ENCODE measurements at regions not wholly inside any gene's neighbourhood (a gene's known extent, or its start where the extent isn't known, plus 50 kb on each side); places are given as distances from the start of the nearest gene placed in this dataset.

DNA sequence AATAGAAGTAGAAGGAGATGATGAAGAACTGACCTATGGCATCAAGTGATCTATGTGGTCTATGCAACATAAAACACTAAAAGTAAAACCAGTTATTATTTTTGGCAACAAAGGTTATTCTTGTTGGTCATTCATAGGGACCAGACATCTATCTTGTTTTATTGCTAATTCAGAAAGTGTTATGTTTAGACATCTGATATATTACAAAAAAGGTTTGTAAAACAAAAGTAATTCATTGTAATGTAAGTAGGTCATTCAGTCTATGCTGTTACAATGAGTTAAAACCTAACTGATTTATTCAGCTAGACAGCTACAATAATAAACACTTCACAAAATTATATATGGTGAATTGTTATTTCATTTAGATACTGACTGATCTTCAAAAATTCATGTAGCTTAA is 461.9 kb downstream of the PCDH17 start:
- Histone ChIP-seq H4K5ac (ENCODE audit: insufficient read length, low read depth, low read length) (no peak overlapping the region), H3K4me2 (ENCODE audit: insufficient read depth, insufficient read length, low read length) (no peak overlapping the region), H3K79me1 (ENCODE audit: insufficient read depth, low read depth, low read length, poor library complexity, severe bottlenecking) (no peaks in the 10 kb centered on the region), H3K14ac (ENCODE audit: insufficient read depth, low read length) (no peak overlapping the region), H3K56ac (ENCODE audit: insufficient read length, low read depth, low read length) (no peak overlapping the region), H3K9me3 (ENCODE audit: control insufficient read depth, low read depth, low read length) (no peaks in the 10 kb centered on the region), H3T11ph (ENCODE audit: low read length) (no peak overlapping the region), H3K27me3 (ENCODE audit: insufficient read depth, low read length) (no peaks in the 10 kb centered on the region), H2AFZ (ENCODE audit: low read length) (no peak overlapping the region), H4K91ac (ENCODE audit: insufficient read length, low read depth, low read length) (no peak overlapping the region), H2BK15ac (ENCODE audit: low read depth, low read length) (no peak overlapping the region), H2AK5ac (ENCODE audit: insufficient read length, low read length) (no peak overlapping the region), H3K9ac (ENCODE audit: extremely low read depth, insufficient read length, low read length) (no peak overlapping the region), H3K23ac (ENCODE audit: insufficient read length, low read depth, low read length) (no peak overlapping the region), H3K79me2 (ENCODE audit: insufficient read depth, low read length) (no peaks in the 10 kb centered on the region), H3K18ac (ENCODE audit: insufficient read length, low read depth, low read length) (no peak overlapping the region), H4K8ac (replicated peaks; ENCODE audit: insufficient read length, low read depth, low read length) (no peak overlapping the region), H2BK12ac (ENCODE audit: insufficient read length, low read depth, low read length) (no peak overlapping the region), H3K4ac (ENCODE audit: low read depth, low read length) (no peak overlapping the region), H3K23me2 (ENCODE audit: insufficient read length, low read depth, low read length, poor library complexity, severe bottlenecking) (no peaks in the 10 kb centered on the region), H2BK120ac (ENCODE audit: low read depth, low read length, poor library complexity, severe bottlenecking) (no peak overlapping the region), H2BK5ac (ENCODE audit: insufficient read length, low read length) (no peak overlapping the region), H4K20me1 (ENCODE audit: control insufficient read depth, insufficient read depth, insufficient read length) (no peaks in the 10 kb centered on the region), H2BK20ac (ENCODE audit: low read depth, low read length, poor library complexity, severe bottlenecking) (no peak overlapping the region), H3K4me1 (ENCODE audit: insufficient read depth, low read length) (no peaks in the 10 kb centered on the region), H3K27ac (ENCODE audit: insufficient read length, low read depth, low read length) (no peak overlapping the region)
- no peak for TF ChIP-seq CTCF (conservative IDR thresholded peaks at IDR 0.05)
- Mint-ChIP-seq H3K36me3 (ENCODE audit: insufficient read depth in 1 of 3, low read depth in 3 of 3) (no peaks in the 10 kb centered on the region), H3K27ac (no peak overlapping the region), H3K27me3 (ENCODE audit: low read depth) (no peaks in the 10 kb centered on the region), H3K9me3 (no peaks in the 10 kb centered on the region; a peak in 1 of 5 replicates), H3K4me3 (no peak overlapping the region), H3K4me1 (no peaks in the 10 kb centered on the region)
- no peak for DNase-seq
